Neural cell (in vitro differentiated cells): ENCODE measurements at regions not wholly inside any gene's neighbourhood (a gene's known extent, or its start where the extent isn't known, plus 50 kb on each side); places are given as distances from the start of the nearest gene placed in this dataset.

Source experiments
- H2AFZ ChIP-seq: fragments of 200-600, 300-800 bp; sonication (generic), shearing (Covaris generic); 2 replicates; pipeline ENCODE4 v1.6.0; 2014; ENCODE audit warnings: low read depth, mild to moderate bottlenecking, antibody characterized with exemption, low read length, moderate library complexity
- H3F3A ChIP-seq: fragments of 200-600 bp; shearing (Covaris generic); 2 replicates; pipeline ENCODE4 v1.6.1; 2016; ENCODE audit warnings: mild to moderate bottlenecking, moderate library complexity, mixed read lengths, antibody characterized with exemption, low read length; ENCODE audit not compliant: insufficient read depth, poor library complexity, severe bottlenecking
- H3K27ac ChIP-seq: fragments of 200-600, 300-800 bp; sonication (generic), shearing (Covaris generic); 2 replicates; pipeline ENCODE4 v1.5.1; 2014; ENCODE audit warnings: mild to moderate bottlenecking, low read length, moderate library complexity
- H3K27me3 ChIP-seq: fragments of 300-800, 200-600 bp; sonication (generic), shearing (Covaris generic); 2 replicates; pipeline ENCODE4 v1.6.0; 2014; ENCODE audit warnings: mild to moderate bottlenecking, low read depth, low read length, moderate library complexity; ENCODE audit not compliant: insufficient read depth
- H3K36me3 ChIP-seq: fragments of 300-800, 200-600 bp; sonication (generic), shearing (Covaris generic); 2 replicates; pipeline ENCODE4 v1.5.1; 2014; ENCODE audit warnings: mild to moderate bottlenecking, antibody characterized with exemption, low read length, moderate library complexity; ENCODE audit not compliant: insufficient read depth
- H3K4me2 ChIP-seq: fragments of 300-800, 200-600 bp; sonication (generic), shearing (Covaris generic); 2 replicates; pipeline ENCODE4 v1.6.0; 2014; ENCODE audit warnings: mild to moderate bottlenecking, low read length
- H3K4me3 ChIP-seq: fragments of 300-800, 200-600 bp; sonication (generic), shearing (Covaris generic); 2 replicates; pipeline ENCODE4 v1.5.1; 2014; ENCODE audit warnings: mild to moderate bottlenecking, low read length, moderate library complexity
- H3K79me2 ChIP-seq: fragments of 200-600 bp; shearing (Covaris generic); replicated peaks from 2 replicates; pipeline ENCODE4 v1.6.0; 2014; ENCODE audit warnings: mild to moderate bottlenecking, low read length, moderate library complexity; ENCODE audit not compliant: insufficient read depth
- H3K9ac ChIP-seq: fragments of 300-800, 200-600 bp; sonication (generic), shearing (Covaris generic); 2 replicates; pipeline ENCODE4 v1.6.1; 2016; ENCODE audit warnings: mild to moderate bottlenecking, low read length, mixed read lengths
- H3K9me2 ChIP-seq: fragments of 200-600 bp; shearing (Covaris generic); 2 replicates; pipeline ENCODE4 v1.6.1; 2016; ENCODE audit warnings: mild to moderate bottlenecking, low read length, mixed read lengths; ENCODE audit not compliant: insufficient read depth
- H3K9me3 ChIP-seq: fragments of 200-600, 300-800 bp; sonication (generic), shearing (Covaris generic); 2 replicates; pipeline ENCODE4 v1.6.1; 2016; ENCODE audit warnings: mild to moderate bottlenecking, mixed run types, low read length, moderate library complexity, mixed read lengths
- H4K20me1 ChIP-seq: fragments of 200-600 bp; shearing (Covaris generic); 2 replicates; pipeline ENCODE4 v1.6.1; 2016; ENCODE audit warnings: mild to moderate bottlenecking, mixed run types; ENCODE audit not compliant: insufficient read depth
- CTCF ChIP-seq: fragments of 450-650 bp; IDR thresholded peaks from 2 replicates; pipeline ENCODE4 v1.5.1; 2014; ENCODE audit warnings: antibody characterized with exemption, mild to moderate bottlenecking, moderate library complexity; ENCODE audit not compliant: poor library complexity, severe bottlenecking
- EP300 ChIP-seq: fragments of 450-650 bp; conservative IDR thresholded peaks from 2 replicates; pipeline ENCODE4 v1.6.1; 2014; ENCODE audit warnings: antibody characterized with exemption, mild to moderate bottlenecking, moderate library complexity; ENCODE audit not compliant: poor library complexity, severe bottlenecking
- EZH2 ChIP-seq: fragments of 200-600, 300-800 bp; shearing (Covaris generic), sonication (generic); IDR thresholded peaks from 2 replicates; pipeline ENCODE4 v1.6.1; 2014; ENCODE audit warnings: antibody characterized with exemption, low read length, borderline replicate concordance, mild to moderate bottlenecking; ENCODE audit not compliant: insufficient read depth, poor library complexity, severe bottlenecking
- MXI1 ChIP-seq: fragments of 450-650 bp; conservative IDR thresholded peaks from 2 replicates; pipeline ENCODE4 v1.6.1; 2014; ENCODE audit warnings: antibody characterized with exemption, mild to moderate bottlenecking; ENCODE audit not compliant: poor library complexity, severe bottlenecking
- POLR2AphosphoS5 ChIP-seq: IDR thresholded peaks from 2 replicates; pipeline ENCODE4 v1.6.1; 2012
- RAD21 ChIP-seq: fragments of 450-650 bp; conservative IDR thresholded peaks from 2 replicates; pipeline ENCODE4 v1.6.1; 2014; ENCODE audit warnings: antibody characterized with exemption, mild to moderate bottlenecking, moderate library complexity
- REST ChIP-seq: IDR thresholded peaks from 2 replicates; pipeline ENCODE4 v1.6.1; 2012; ENCODE audit warnings: borderline replicate concordance
- SMC3 ChIP-seq: fragments of 450-650 bp; conservative IDR thresholded peaks from 2 replicates; pipeline ENCODE4 v1.6.1; 2014; ENCODE audit warnings: antibody characterized with exemption, mild to moderate bottlenecking, moderate library complexity; ENCODE audit not compliant: poor library complexity
- TAF1 ChIP-seq: IDR thresholded peaks from 2 replicates; pipeline ENCODE4 v1.6.1; 2012; ENCODE audit warnings: low read depth

- H3K4me3 ChIP-seq = no peak overlapping the region
- no peaks in the 10 kb centered on the region for H3K9me2 ChIP-seq
- H3K79me2 ChIP-seq = no peaks in the 10 kb centered on the region
- H3K9me3 ChIP-seq = peaks cover 6% of the 10 kb centered on the region
- no peaks in the 10 kb centered on the region for H3K27me3 ChIP-seq
- no peaks in the 10 kb centered on the region for H3F3A ChIP-seq
- H3K9ac ChIP-seq = no peak overlapping the region
- TF ChIP-seq TAF1 (no peak), CTCF (no peak), REST (no peak), RAD21 (no peak), EP300 (no peak), MXI1 (no peak), POLR2AphosphoS5 (no peak), EZH2 (no peak), SMC3 (no peak)
- no peaks in the 10 kb centered on the region for H3K36me3 ChIP-seq
- no peak overlapping the region for H3K4me2 ChIP-seq
- H4K20me1 ChIP-seq = no peaks in the 10 kb centered on the region
- no peak overlapping the region for H2AFZ ChIP-seq
- no peak overlapping the region for H3K27ac ChIP-seq
Measured at GRCh38 chr9:7240569-7241311, 483.0 kb downstream of the KDM4C start.

GRCh38 chr9:7239708-7240107, 481.9 kb downstream of the KDM4C start:
- no peak overlapping the region for H3K27ac ChIP-seq
- H3K4me3 ChIP-seq = no peak overlapping the region
- H2AFZ ChIP-seq = no peak overlapping the region
- no peaks in the 10 kb centered on the region for H3K9me2 ChIP-seq
- no peaks in the 10 kb centered on the region for H3F3A ChIP-seq
- TF ChIP-seq EP300 (no peak), EZH2 (no peak), MXI1 (no peak), CTCF (no peak), POLR2AphosphoS5 (no peak), TAF1 (no peak), REST (no peak), RAD21 (no peak), SMC3 (no peak)
- no peak overlapping the region for H3K9ac ChIP-seq
- H3K79me2 ChIP-seq = no peaks in the 10 kb centered on the region
- no peaks in the 10 kb centered on the region for H4K20me1 ChIP-seq
- H3K27me3 ChIP-seq = no peaks in the 10 kb centered on the region
- peaks cover 6% of the 10 kb centered on the region for H3K9me3 ChIP-seq
- H3K4me2 ChIP-seq = no peak overlapping the region
- H3K36me3 ChIP-seq = no peaks in the 10 kb centered on the region
